Forelimb muscle (tissue), 1 donor: ENCODE measurements at regions not wholly inside any gene's neighbourhood (a gene's known extent, or its start where the extent isn't known, plus 50 kb on each side); places are given as distances from the start of the nearest gene placed in this dataset.
"Not testable (repeated sequence)": the region's sequence is repeated elsewhere in the genome, so short reads cannot be mapped to it uniquely, and the experiment has no call there.

Experiments
- DNase-seq: peaks from one replicate; pipeline ENCODE4 v3.0.0-alpha.2; 2013; ENCODE audit warnings: low read depth

- DNase-seq, result no peak
Observed at GRCh38 chr3:101138817-101139216, 145.6 kb upstream of the ABI3BP start.

- no peak for DNase-seq
Observed at GRCh38 chr3:101134331-101134730, 141.1 kb upstream of the ABI3BP start.

- no peak for DNase-seq
Observed at GRCh38 chr3:101133652-101134051, 140.4 kb upstream of the ABI3BP start.

DNA sequence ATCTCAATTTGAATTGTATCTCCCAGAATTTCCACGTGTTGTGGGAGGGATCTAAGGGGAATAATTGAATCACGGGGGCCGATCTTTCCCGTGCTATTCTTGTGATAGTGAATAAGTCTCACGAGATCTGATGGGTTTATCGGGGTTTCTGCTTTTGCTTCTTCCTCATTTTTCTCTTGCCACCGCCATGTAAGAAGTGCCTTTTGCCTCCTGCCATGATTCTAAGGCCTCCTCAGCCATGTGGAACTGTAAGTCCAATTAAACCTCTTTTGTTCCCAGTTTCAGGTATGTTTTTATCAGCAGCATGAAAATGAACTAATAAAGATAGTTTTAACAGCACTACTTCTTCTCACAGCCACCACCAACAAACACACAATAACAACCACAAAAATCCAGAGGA lies 140.0 kb upstream of the ABI3BP start:
- DNase-seq, result not testable (repeated sequence)

DNA sequence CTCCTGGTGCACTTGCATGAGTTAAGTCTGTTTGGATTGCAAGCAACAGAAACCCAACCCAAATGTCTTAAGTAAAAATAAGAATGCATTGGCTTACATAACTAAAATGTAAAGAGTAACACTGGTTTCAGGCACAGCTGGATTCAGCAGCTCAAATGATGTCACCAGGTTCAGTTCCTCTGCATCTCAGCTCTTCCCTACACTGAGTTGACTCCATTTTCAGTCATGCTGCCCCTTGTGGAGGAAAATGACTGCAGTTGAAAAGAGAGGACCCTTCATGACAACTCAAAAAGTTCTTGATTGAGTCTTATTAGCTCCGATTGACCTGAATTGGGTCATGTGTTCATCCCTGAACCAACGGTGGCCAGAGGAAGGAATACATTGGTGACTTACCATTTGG lies 138.5 kb upstream of the ABI3BP start:
- DNase-seq, result no peak

DNA sequence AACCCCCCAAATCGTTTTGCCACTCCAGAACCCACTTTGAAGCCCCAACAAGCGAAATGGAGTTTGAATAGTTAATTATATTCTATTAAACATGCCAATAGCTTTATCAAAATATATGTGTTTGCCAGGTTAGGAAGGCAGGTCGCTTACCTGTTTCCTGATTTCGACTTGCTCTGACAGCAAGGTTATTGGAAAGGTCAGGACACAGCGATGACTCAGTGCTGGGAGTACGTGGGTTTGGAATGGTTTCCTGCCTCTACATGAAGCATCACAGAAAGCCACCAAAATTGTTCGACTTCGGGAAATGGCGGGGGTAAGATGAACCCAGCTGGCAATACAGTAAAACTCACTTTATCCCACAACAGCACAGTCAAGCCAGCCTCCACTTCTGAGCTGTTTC lies 135.6 kb upstream of the ABI3BP start:
- no peak for DNase-seq

- no peak for DNase-seq
Observed at GRCh38 chr3:101128001-101128400, 134.8 kb upstream of the ABI3BP start.

- DNase-seq, result no peak
Observed at GRCh38 chr3:101124125-101124524, 130.9 kb upstream of the ABI3BP start.

DNA sequence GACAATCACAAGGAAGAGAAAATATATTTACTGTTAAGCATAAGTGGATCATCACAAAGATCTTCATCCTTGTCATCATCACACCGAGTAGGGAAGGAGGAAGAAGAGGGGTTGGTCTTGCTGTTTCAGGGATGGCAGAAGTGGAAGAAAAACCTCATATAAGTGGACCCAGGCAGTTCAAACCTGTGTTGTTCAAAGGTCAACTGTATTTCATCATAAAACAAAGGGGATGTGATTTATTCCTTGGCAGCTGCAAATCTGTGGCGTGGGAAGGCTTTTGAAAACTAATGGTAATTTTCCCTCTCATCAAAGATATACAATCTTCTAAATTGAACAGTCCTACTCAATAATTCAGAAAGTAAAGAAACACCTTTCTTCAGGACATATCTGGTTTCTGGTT lies 129.9 kb upstream of the ABI3BP start:
- no peak for DNase-seq

GRCh38 chr3:101122681-101123080 lies 129.5 kb upstream of the ABI3BP start:
- no peak for DNase-seq

GRCh38 chr3:101120039-101120438 lies 126.8 kb upstream of the ABI3BP start:
- DNase-seq, result no peak

DNA sequence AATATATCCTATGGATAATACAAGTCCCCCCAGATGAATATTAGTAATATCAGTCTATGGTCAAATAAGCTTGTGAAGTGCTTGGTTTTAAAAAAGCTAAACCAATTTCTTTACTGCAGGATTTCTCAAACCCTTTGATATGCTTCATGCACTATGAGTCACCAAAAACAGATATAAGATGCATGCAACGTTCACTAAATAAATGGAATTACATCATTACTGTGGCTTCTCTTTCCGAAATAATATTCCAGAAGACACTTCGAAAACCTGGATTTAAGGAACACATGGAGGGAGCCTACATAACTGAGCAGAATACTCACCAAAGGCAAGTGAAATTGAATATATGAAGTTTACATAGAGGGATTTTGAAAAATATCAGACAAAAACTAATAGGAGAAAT lies 126.3 kb upstream of the ABI3BP start:
- DNase-seq, result no peak

DNA sequence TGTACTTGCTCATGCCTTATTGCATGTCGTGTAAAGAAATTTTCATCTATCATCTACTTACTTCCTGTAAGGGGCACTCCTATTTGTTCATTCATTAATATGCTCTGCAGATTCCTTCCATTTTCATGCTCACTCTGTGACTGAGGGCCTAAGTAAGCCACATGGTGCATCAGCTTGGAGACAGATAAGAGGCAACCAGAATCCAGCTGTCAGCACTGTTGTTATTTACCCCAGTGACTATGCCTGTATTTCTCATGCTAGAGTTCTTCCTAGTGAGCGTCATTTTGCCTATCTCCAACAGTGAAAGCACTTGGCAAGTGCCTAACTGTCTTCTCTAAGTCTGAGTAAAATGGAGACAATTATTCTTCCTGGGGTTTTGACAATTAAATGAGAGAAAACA lies 124.8 kb upstream of the ABI3BP start:
- DNase-seq, result no peak

- DNase-seq, result no peak
Observed at GRCh38 chr3:101117465-101117864, 124.2 kb upstream of the ABI3BP start.

DNA sequence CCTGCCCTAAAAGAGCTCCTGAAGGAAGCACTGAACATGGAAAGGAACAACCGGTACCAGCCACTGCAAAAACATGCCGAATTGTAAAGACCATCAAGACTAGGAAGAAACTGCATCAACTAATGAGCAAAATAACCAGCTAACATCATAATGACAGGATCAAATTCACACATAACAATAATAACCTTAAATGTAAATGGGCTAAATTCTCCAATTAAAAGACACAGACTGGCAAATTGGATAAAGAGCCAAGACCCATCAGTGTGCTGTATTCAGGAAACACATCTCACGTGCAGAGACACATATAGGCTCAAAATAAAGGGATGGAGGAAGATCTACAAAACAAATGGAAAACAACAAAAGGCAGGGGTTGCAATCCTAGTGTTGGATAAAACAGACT lies 117.1 kb upstream of the ABI3BP start:
- DNase-seq, result not testable (repeated sequence)

DNA sequence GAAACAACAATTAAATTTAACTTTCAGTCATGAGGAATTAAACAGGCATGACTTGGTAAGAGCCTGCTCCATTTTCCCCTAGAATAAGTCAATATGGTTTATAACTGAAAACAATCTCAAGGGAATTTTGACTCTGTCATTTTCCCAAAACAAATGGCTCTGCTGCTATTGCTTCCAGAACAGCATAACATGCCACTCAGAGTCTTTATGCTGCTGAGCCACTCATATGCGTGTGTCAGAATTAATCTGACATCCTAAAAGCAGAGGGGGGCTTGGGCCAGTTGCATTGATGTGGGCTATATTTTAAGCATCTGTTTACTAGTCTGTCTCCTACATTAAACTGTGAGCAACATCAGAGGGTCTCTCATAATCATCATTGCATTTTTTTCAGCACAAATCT lies 111.1 kb upstream of the ABI3BP start:
- DNase-seq, result no peak

DNA sequence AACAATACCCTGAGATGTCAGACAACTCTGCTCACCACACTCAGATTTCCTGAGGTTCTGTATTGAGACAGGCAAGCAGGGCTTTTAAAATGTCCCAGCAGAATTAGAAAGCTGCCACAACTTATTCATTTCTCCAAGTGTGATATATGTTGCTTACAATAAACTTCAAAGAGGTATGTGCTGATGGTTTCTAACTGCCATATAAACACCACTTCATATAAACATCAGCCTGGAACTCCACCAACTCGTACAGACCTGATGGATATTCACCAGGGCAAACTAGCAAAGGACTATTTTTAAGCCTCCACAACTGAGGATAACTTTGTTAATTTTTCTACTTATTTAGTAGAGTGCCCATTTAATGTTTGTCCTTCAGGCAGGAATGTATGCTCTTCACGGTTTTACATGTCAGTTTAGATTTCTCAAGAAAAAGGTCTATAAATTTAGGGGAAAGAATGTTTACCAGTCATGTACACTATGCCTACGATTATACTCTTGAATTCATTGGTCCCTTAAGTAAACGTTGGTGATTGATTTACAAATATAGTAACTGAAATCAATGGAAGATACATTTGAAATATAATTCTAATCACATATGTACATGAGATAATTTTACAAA lies 109.6 kb upstream of the ABI3BP start:
- no peak for DNase-seq

GRCh38 chr3:101100361-101101009 lies 107.3 kb upstream of the ABI3BP start:
- DNase-seq, result no peak

- DNase-seq, result no peak
Observed at GRCh38 chr3:101099791-101100190, 106.6 kb upstream of the ABI3BP start.

DNA sequence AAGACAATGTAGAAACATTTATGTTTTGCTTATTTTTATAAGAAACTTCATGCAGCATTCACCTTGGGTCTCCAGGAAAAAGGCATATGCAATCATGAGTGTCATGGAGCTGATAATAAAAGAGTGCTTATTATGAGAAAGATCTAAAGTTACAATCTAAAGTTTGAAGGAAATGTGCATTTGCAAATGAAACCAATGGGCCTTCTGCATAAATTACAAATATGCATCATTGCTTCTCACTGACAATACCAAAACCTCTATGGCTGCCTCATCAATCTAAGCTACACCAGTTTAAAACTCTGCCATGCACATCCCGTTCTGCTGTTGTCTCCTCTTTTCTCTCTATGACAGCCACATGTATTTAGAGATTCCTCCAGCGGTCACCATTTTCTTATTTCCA lies 103.2 kb upstream of the ABI3BP start:
- no peak for DNase-seq

GRCh38 chr3:101095693-101096430 lies 102.6 kb upstream of the ABI3BP start:
- no peak for DNase-seq

DNA sequence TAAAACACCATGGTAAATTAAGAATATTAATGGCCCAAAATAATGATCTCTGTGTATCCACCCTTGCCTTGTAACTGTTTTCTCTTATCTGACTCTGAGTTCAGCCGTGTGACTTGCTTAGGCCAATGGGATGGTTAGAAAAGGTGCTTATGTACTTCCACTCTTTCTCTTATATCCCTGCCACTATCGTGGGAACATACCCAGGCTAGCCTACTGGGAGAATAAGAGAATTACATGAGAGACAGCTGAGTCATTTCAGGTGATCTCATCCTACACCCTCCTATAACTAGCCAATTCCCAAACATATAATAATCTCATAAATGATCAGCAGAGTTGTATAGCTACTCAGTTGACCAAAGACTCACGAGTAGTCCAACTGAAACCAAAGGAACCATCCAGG lies 98.3 kb upstream of the ABI3BP start:
- DNase-seq, result no peak

DNA sequence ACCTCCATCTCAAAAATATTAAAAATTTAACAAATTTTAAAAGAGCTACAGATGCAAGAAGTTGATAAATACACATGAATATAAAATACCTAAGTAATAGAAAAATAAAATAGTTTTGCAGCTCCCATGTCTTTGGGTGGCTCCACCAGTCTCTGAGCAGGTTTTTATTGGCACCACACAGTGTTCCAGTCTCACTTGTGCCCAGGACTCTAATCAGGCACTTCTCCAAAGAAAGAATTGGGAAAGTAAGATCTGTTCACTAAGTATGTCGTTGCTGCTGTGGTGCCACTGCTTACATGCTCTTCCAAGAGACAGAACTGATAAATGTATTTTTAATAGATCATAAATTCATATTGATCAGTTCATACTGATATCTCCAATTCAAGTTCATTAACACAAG lies 92.5 kb upstream of the ABI3BP start:
- no peak for DNase-seq
